Activated T-cell treated with anti-CD3 and anti-CD28 coated beads for 24 hours (primary cell): ENCODE measurements at regions not wholly inside any gene's neighbourhood (a gene's known extent, or its start where the extent isn't known, plus 50 kb on each side); places are given as distances from the start of the nearest gene placed in this dataset.

Experiments
- DNase-seq: peaks from one replicate; pipeline ENCODE4 v3.0.0-alpha.2; 2020; ENCODE audit warnings: low read depth

GRCh38 chr6:40937491-40937890 lies 101.5 kb downstream of the UNC5CL start:
- DNase-seq, result no peak

- DNase-seq, result no peak
Measured at GRCh38 chr6:40936818-40937251, 102.2 kb downstream of the UNC5CL start.

GRCh38 chr6:40933864-40934263 lies 105.2 kb downstream of the UNC5CL start:
- DNase-seq, result no peak

GRCh38 chr6:40932953-40933352 lies 106.1 kb downstream of the UNC5CL start:
- DNase-seq, result no peak

- DNase-seq, result no peak
Measured at GRCh38 chr6:40932366-40932765, 106.7 kb downstream of the UNC5CL start.

GRCh38 chr6:40931931-40932330 lies 107.1 kb downstream of the UNC5CL start:
- DNase-seq, result no peak

- DNase-seq, result no peak
Measured at GRCh38 chr6:40930555-40930954, 108.5 kb downstream of the UNC5CL start.

- no peak for DNase-seq
Measured at GRCh38 chr6:40930045-40930444, 109.0 kb downstream of the UNC5CL start.

- DNase-seq, result no peak
Measured at GRCh38 chr6:40929176-40929575, 109.8 kb downstream of the UNC5CL start.

- no peak for DNase-seq
Measured at GRCh38 chr6:40928763-40929162, 110.3 kb downstream of the UNC5CL start.

- no peak for DNase-seq
Measured at GRCh38 chr6:40928307-40928706, 110.7 kb downstream of the UNC5CL start.

GRCh38 chr6:40925341-40925740 lies 113.7 kb downstream of the UNC5CL start:
- no peak for DNase-seq

GRCh38 chr6:40924839-40925238 lies 114.2 kb downstream of the UNC5CL start:
- no peak for DNase-seq

- no peak for DNase-seq
Measured at GRCh38 chr6:40923880-40924279, 115.1 kb downstream of the UNC5CL start.

- no peak for DNase-seq
Measured at GRCh38 chr6:40923326-40923725, 115.7 kb downstream of the UNC5CL start.

- DNase-seq, result no peak
Measured at GRCh38 chr6:40922281-40922680, 116.7 kb downstream of the UNC5CL start.

GRCh38 chr6:40918040-40918651 lies 120.9 kb downstream of the UNC5CL start:
- DNase-seq, result no peak

- DNase-seq, result no peak
Measured at GRCh38 chr6:40917603-40918002, 121.4 kb downstream of the UNC5CL start.

GRCh38 chr6:40916845-40917244 lies 122.2 kb downstream of the UNC5CL start:
- no peak for DNase-seq

GRCh38 chr6:40915165-40915564 lies 123.9 kb downstream of the UNC5CL start:
- DNase-seq, result no peak

GRCh38 chr6:40914005-40914404 lies 125.0 kb downstream of the UNC5CL start:
- DNase-seq, result no peak

GRCh38 chr6:40912158-40912946 lies 126.7 kb downstream of the UNC5CL start:
- no peak for DNase-seq

- DNase-seq, result no peak
Measured at GRCh38 chr6:40910260-40910893, 128.6 kb downstream of the UNC5CL start.
